Hematopoietic multipotent progenitor cell treated with erythropoietin and hydrocortisone succinate and interleukin-3 and kit ligand, for 4 days (in vitro differentiated cells): ENCODE measurements at regions not wholly inside any gene's neighbourhood (a gene's known extent, or its start where the extent isn't known, plus 50 kb on each side); places are given as distances from the start of the nearest gene placed in this dataset.
"Not testable (repeated sequence)": the region's sequence is repeated elsewhere in the genome, so short reads cannot be mapped to it uniquely, and the experiment has no call there.

Experiments used
- DNase-seq: peaks from one replicate; pipeline ENCODE4 v3.0.0-alpha.2; 2015

DNA sequence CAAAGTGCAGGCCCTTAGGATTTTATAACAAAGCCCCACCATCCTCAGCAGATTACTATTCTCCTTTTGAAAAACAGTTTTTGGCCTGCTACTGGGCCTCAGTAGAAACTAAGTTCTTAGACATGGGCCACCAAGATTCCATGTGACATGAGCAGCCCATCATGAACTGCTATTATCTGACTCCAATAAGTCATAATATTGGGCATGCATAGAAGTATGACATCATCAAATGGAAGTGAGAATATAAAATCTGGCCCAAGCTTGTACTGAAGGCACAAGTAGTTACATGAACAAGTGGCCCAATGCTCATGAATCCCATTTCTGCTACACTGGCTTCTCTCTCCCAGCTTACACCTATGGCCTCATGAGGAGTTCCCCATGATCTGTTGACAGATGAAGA lies 404.8 kb downstream of the EPHA5 start:
- no peak for DNase-seq

DNA sequence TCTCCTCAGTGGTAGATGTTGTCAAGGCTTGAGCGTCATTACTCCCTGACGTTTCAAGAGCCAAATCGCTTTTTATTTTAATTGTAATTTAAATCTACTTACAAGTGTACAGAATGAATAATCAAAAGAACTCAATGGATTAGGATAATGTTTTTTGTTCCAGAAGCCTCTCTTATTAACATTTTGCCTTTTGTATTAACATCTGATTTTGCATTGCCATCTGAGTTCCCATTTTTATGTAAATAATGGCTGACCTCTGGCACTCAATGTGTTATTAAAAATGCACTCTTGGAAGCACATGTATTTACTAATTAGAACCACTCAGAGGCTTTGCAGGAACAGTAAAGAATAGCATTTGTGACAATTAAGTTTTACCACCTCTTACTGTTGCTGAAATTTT lies 411.0 kb downstream of the EPHA5 start:
- no peak for DNase-seq

DNA sequence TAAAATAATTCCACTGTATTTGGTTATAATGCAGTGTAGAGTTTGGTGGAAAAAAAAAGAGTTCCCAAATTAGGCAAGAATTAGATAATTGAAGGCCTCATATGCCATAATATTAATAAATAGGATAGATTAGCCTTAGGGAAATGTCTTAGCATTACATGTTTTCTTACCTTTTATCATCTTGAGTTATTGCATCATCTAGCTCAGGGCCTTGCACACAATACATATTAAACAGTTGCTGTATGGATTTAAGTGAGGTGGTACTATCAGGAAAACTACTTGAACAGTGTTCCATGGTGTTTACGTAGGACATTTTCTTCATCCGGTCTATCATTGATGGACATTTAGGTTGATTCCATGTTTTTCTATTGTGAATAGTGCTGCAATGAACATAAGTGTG lies 419.4 kb downstream of the EPHA5 start:
- DNase-seq: no peak

DNA sequence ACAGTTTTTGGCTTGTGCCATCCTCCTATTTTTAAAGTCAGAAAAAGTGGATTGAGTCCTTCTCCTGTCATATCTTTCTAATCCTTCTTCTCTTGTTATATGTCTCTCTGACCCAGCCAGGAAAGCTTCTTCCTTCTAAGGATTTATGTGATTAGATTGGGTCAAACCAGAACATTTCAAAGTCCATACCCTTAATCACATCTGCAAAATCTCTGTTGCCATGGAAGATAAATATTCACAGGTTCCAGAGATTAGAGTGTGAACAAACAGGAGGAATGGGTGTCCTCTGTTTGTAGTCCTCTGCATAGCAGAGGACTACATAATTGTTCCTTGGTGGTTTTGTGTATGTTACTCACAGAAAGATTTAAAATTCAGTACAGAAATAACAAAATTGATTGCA lies 421.2 kb downstream of the EPHA5 start:
- no peak for DNase-seq

DNA sequence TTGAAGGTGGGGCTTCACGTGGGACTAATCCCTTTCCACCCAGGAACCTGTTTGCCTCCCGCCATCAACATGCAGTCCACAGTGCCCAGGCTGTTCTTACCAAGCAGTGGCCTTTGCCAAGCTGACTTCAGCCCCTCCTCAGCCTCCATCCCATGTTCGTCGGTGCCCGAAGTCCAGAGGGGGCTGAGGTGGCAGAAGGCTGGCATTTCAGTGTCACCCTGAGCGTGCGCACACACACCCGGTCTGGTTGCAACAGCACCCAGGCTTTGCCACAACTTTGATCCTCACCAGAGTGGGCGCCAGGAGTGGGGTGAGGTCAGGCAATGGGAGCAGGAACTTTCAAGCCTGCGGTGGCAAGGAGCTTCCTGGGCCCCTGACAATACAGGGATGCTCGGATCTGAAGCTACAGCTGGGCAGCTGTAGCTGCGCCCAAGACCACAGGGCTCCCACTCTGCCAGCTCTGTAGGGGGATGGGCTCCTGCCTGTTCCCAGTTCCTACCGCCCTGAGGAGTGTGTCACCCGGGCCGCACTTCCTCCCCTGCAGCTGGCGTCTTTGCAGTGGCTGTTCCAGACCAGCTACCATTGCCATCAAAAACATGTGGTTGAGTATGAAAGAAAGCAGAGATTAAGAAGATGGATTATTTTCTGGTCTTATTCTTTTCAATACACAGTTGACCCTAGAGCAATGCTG lies 428.0 kb downstream of the EPHA5 start:
- DNase-seq: no peak

DNA sequence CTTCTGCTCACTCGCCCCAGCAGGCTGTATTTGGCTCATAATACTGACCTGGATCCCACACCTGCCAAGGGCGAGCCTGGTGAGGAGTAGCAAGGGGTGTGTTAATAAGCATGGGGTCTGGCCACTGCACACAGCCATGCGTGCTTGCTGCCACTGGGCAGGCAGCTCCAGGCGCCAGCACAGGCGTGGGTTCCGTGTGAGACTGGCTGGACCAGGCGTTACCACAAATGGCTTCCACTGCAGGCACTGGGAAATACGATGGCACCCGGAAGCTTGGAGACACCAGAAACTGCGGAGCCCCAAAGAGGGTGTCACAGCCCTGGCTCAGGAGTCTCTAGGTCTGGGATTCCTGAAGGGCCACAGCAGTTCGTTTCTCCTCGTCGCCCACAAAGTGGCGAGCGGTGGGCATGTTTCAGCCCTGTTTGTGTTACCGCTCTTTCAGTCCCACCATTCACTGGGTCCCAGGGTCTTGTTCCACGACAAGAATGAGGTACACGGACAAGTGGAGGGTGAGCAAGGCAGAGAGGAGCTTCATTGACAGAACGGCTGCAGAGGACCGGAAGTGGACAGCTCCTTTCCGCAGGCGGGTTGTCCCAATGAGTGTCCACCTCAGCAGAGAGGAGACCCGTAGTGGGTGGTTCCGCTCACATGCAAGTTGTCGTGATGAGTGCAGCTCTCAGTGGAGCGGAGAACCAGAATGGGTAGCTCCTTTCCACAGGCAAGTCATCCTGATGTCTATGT lies 428.9 kb downstream of the EPHA5 start:
- DNase-seq: no peak

DNA sequence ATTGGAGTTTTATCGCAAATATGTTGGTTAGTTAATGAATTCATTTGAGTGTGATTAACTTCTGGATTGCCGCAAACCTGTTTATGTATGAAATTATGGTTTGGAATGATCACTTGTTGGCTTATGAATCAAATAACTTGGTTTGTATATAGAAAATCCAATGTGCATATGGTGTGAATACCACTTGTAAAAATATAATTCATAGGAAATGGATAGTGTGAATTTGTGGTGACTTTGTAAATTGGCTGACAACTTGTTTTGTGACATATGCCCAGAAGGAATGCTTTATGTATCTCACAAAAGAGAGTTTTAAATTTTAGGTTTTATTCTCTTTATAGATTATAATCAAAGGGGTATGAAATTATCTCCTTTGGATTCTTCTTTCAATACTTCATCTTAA lies 436.2 kb downstream of the EPHA5 start:
- DNase-seq: no peak

DNA sequence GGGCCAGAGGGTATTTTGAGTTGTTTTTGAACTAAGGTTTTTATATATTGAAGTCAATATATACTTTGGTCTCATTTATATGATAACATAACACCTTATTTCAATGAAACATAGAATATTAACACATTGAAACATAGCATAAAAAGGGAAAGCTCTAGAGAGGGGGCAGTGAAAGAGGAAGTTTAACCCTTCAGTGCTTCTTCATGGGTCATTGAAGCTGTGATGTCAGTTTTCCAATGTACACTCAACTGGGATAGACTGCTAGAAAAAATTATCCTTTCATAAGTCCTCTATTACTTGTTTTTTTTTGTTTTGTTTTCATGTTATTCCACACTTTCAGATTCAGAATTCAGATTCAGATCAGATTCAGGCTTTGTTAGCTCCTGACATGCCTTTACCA lies 442.7 kb downstream of the EPHA5 start:
- no peak for DNase-seq

DNA sequence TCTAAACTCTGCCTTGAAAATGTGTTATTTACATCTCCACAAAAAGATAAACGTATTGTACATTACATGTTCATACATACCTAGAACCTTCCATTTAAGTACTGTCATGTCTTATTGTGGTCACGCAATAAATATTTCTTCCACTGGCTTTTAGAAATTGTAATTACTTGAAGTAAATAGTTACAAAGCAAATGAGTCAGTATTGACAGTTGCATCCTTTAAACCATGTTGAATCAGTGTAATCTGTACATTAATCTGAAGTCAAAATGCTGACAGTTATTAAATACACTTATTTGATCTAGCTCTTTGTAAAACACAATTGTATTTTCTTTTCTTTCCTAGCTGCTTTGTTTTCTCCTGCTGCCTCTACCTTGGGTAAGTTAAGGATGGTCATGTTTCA lies 446.7 kb downstream of the EPHA5 start:
- DNase-seq: no peak

DNA sequence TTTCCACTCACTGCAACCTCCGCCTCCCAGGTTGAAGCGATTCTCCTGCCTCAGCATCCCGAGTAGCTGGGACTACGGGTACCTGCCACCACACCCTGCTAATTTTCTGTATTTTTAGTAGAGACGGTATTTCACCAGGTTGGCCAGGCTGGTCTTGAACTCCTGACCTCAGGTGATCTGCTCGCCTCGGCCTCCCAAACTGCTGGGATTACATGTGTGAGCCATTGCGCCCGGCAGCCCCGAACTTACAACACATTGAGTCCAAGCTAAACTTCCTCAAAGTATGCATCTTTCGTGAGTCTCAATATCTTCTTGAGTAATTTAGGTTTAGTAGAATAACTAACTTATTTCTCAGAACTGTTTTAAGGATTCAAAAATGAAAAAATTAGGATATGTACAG lies 447.2 kb downstream of the EPHA5 start:
- not testable (repeated sequence) for DNase-seq

DNA sequence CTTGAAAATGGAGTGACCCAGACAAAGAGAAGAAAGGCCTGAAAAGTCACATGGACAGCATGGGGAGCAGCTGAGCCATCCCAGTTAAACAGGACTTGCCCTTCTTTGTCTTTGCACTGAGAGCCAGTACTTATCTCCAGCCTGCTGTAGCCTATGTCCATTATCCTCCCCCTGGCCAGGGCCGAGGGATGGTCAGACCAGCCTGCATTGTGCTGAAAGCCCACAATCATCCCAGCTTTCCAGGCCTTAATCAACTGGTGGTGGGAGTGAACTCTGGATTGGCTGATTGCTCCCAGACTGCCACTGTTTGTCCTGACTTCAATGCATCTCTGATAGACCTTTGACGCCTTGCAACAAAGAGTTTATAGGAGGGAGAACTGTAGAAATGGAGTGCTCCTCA lies 453.1 kb downstream of the EPHA5 start:
- no peak for DNase-seq

DNA sequence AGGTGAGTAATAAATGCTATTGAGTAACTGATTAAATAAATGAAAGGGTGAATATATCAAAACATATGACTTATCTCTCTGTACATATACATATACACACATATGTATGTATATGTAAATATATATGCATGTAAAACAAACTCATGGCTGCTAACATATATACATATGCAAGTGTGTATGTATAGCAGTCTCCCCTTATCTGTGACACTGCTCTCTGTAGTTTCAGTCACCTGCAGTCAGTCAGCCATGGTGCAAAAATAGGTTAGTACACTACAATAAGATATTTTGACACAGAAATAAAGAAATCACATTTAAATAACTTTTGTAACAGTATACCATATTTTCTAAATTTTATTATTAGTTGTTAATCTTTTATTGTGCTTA lies 467.4 kb downstream of the EPHA5 start:
- no peak for DNase-seq

DNA sequence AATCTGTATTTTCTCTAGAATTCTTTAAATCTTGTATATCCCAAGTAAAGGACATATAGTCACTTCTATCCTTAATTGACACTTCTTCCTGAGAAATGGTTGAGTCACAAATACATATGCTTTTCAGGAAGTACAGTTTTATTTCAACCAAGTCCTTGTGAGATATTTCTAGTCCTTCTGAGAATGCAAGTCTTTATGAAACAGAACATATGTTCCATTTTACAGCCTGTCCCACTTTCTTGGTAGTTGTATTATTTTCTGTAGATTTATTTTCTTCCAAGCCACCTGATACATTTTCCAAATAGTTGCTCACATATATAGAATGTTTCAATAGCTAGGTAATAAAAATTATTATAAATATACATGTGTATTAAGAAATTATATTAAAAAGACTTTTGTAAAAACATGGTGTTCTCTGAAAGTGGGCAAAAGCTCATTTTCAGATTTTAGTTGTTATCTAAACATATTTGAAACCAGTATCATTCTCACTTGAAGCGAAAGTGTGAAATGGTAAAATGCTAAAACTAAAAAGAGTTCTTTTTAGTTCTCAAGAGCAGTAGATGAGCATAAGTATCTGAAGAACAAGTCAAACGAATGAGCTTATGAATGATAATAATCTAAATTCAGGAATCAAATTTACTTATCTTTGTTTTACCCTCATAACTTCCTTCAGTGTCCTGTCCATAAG lies 468.0 kb downstream of the EPHA5 start:
- DNase-seq: no peak

DNA sequence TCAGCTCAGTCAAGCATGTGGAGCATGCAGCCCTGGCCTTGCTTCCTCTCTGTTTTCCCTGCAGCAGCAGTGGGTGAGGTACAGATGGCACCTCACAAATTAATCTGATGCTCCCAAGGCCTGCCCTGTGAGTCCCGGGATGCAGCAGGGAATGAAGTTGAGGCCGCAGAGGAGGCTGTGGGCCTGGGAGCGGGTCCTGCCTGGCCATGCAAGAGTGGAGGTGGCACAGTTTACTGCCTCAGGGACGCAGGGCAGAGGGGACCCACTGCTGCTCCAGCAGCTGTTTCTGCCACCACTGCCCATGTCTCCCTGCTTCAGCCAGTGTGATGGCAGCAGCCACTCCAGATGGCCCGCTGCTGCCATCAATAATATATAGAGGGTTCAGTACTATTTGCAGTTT lies 474.6 kb downstream of the EPHA5 start:
- no peak for DNase-seq

DNA sequence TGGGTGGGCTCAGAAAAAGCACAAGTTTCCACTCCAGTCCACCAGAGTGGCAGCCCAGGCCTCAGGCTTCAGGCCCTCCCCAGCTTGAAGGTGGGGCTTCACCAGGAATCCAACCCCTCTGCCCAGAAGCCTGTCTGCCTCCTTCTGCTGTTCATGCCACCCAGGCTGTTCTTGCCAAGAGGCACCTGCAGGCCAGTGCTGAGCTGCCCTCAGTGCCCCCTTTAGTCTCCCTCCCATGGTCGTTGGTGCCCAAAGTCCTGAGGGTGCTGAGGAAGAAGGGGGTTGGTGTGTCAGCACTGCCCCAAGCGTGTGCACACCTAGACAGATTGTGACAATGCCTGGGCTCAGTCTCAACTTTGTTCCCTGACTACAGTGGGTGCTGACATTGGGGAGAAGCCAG lies 475.3 kb downstream of the EPHA5 start:
- no peak for DNase-seq

DNA sequence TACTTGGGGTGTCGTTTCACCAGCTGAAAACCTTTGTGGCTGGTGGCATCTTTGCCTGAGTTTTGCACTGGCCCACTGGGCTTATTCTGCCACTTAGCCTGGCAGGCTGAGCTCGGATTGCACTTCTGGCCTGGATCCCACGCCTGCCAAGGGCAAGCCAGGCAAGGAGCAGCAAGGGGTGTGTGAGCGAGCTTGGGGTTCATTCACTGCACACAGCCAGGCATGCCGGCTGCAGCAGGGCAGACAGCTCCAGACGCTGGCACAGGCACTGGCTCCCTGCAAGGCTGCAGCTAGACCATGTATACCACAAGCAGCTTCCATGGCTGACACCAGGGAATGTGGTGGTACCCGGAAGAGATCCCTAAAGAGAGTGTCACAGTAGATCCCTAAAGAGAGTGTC lies 476.3 kb downstream of the EPHA5 start:
- no peak for DNase-seq

DNA sequence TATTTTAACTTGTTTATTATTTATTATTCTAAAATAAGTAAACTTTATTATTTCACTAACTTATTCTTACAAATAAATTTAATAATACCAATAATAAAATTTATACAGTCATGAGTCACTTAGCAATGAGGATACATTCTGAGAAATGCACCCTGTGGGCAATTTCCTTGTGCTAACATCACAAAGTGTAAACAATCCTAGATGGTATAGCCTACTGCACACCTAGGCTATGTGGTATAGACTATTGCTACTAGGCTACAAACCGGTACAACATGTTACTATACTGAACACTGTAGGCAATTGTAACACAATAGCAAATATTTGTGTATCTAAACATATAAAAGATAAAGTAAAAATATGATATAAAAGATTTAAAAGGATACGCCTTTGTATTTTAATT lies 479.5 kb downstream of the EPHA5 start:
- DNase-seq: no peak

DNA sequence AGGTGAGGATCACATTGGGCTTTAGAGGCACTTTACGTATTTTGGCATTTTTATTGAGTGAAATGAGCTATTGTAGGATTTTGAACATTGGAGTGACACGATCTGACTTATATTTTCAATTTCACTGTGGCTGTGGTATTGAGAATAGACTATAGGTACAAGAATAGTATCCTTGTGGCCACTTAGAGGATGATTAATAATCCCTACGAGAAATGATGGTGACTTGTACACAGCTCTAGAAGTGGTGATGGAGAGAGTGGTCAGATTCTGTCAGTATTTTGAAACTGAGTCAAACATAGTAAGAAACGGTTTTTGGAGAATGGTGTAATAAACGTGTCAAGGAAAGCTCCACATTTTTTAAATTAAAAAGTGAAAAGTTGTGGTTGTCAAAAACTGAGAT lies 494.7 kb downstream of the EPHA5 start:
- no peak for DNase-seq

DNA sequence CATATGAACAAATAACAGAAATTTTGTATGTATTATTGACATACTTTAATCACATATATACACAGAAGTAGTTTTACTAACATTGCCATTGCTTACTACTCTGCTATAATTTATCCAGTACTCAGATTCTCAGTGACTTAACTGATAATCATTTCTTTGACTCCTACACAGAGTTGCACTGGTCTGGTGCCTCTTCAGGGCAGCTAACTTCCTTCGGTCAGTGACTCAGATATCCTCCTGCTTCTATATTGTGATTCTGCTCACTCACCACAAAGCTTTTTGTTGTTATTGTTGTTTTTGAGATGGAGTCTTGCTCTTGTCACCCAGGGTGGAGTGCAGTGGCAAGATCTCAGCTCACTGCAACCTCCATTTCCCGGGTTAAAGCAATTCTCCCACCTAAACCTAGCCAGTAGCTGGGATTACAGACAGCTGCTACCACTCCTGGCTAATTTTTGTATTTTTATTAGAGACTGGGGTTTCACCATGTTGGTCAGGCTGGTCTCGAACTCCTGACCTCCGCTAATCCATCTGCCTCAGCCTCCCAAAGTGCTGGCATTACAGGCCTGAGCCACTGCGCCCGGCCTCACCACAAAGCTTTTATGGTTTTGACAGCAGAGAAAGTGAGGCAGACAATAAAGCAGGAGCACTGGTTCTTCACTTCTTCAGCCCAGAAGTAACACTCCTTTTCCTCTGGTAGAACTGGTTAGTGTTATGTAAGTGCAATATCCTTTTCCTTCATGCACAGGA lies 499.3 kb downstream of the EPHA5 start:
- no peak for DNase-seq

DNA sequence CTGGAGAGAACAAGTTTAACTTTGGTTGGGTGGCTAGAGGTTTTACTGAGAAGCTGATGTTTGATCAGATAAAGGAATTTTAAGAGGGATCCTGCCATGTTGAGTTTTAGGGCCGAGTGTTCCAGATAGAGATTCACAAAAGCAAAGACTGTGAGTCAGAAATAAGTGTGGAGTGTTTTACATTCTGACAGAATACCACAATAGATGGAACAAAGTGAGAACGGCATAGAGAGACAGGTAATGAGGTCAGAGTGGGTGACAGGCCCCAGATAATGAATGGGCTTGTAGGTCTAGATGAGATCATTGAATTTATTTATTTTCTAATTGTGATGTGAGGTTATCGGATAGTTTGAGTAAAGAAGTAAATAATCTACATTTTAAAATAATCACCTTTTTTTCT lies 502.6 kb downstream of the EPHA5 start:
- DNase-seq: no peak

DNA sequence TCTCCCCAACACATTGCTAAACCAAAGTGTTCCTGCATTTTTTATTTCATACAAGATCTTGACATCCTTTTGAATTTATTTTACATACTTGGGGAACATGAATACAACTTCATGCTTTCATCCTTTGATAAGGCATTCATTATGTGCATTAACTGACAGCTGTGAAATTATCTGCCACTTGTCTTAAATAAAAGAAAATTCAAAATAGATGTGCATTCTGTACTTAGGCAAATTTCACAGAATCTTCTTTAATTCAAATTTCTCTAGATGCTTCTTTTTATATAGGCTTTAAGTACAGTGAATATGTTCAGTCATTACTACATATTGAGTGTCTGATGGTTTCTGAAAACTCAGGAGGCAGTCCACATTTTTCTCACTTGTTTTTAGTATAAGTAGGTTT lies 518.1 kb downstream of the EPHA5 start:
- no peak for DNase-seq

DNA sequence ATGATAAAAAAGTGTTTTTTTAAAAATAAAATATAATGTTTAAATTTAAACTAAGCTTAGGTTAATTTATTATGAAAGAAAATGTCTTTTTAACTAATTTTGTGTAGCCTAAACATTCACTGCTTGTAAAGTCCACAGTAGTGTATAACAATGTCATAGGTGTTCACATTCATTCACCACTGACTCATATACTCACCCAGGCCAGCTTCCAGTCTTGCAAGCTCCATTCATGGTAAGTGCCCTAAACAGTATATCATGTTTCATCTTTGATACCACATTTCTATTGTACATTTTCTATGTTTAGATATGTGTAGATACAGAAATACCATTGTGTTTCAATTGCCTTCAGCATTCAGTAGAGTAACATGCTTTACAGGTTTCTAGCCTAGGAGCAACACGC lies 530.3 kb downstream of the EPHA5 start:
- DNase-seq: no peak

DNA sequence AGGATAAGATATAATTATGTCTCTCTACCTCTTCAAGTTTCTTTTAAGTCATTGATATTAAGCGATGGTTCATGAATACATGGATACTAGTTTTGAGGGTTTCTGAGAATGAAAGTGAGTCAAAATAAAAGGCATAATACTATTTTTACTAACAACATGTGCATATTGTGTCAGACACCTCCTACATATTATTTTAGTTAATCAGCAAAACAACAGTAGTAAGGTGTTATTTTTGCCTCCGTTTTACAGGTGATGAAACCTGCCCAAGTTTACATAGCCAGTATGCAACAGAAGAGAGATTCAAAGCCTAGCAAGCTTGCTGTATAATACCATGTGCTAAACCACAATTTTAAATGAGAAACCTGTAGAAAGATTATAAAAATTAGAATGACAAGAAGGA lies 544.1 kb downstream of the EPHA5 start:
- DNase-seq: no peak

DNA sequence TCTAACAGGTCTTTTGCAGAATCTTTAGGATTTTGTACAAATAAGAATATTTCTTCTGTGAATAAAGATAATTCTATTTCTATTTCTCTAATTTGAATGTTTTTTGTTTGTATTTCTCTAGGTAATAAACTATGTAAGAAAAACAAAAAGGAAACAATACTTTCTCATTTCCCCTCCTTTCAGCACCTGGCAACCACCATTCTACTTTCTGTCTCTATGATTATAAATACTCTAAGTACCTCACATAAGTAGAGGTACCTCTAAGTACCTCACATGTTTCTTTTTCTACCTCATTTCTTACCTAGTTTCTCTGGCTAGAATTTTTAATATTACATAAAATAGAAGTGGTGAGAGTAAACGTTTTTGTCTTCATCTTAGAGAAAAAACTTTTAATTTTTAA lies 550.0 kb downstream of the EPHA5 start:
- DNase-seq: no peak
